HG02973 (cell line): ENCODE measurements at regions not wholly inside any gene's neighbourhood (a gene's known extent, or its start where the extent isn't known, plus 50 kb on each side); places are given as distances from the start of the nearest gene placed in this dataset.

Source experiments
- ATAC-seq: cut with Tn5 transposase; IDR thresholded peaks from one replicate; pipeline ENCODE4 v1.9.1; 2021; ENCODE audit warnings: moderate library complexity; ENCODE audit not compliant: unreplicated experiment

DNA sequence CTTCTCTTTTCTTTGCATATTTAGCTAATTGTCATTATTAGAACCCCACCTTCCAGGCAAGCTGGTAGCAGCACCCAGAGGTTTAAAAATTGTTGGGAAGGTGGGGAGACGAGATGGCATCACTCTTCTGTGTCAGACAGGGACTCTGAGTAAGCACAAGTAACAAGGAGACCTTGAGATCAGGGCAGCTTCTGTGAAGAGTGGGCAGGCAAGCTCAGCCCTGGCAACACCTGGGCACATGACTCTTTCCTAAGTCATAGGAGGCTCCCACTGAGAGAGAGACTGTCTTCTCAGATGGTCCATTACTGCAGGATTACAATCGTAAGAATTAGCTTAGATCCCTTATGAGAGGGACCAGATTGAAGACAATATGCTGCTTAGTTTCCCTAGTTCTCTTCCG lies 183.5 kb downstream of the BRINP2 start:
- ATAC-seq: no peak

DNA sequence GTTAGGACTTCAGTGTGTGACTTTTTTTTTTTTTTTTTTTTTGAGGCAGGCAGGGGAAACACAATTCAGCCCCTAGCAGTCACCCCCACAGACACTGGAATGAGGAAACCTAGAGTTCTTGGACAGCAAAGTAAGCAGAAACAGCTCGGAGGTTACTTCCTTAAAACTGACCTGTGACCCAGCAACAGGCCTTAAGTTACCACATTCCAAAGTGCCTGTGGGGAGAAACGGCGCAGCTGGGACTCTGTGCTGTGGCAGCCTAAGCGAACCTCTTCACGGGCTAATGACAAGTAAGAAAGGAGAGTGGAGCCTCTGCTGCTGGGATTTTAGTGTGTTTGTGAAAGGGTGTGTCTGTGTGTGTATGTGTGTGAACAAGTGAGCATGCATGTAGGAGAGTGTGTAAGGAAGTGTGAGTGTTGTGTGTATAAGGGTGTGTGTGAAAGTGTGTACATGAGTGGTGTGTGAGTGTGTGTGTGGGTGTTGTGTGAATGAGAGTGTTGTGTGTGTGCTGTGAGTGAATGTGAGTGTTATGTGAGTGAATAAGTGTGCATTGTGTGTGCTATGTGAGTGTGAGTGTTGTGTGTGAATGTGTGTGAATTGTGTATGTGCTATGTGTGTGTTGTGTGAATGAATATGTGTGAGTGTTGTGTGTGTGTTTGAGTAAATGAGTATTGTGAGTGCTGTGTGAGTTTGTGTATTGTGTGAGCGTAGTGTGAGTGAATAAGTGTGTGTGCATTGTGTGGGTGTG lies 180.8 kb downstream of the BRINP2 start:
- ATAC-seq: no peak

DNA sequence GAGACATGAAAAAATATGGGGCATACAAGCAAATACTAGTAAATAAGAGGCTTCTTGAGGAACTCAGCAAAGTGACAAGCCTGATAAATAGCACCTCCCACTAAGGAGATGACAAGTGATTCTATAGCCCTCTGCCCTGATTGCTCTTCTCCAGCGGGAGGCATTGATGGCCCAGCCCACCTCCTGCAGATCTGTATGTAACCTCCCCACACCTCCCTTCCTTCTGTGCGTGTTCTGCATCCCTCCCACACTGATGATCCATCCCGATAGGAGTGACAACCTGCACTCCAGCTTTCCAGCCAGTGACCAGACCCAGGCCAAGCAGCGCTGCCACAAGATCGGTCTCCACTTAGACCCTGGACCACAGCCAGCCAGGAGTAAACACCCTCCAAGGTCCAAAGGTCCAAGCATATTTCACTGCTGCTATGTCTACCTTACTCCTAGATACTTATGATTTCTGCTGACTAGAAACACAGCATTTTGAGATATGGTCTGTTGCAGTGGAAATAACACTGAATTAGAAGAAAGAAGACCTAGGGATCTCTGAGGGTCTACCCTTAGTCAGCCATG lies 176.1 kb downstream of the BRINP2 start:
- no peak for ATAC-seq

DNA sequence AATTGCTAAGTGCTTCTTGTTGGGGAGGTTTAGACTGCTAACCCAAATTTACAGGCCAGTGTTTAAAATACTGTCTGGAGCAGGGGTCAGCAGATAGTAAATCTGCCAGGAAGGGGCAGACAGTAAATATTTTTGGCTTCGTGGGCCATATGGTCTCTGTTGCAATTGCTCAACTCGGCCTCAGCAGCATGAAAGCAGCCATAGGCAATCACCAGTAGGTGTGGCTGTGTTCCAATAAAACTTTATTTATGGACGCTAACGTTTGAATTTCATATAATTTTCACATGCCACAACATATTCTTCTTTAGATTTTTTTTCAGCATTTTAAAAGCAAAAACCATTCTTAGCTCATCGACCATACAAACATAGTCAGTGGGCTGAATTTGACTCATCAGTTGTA lies 172.7 kb downstream of the BRINP2 start:
- ATAC-seq: no peak

DNA sequence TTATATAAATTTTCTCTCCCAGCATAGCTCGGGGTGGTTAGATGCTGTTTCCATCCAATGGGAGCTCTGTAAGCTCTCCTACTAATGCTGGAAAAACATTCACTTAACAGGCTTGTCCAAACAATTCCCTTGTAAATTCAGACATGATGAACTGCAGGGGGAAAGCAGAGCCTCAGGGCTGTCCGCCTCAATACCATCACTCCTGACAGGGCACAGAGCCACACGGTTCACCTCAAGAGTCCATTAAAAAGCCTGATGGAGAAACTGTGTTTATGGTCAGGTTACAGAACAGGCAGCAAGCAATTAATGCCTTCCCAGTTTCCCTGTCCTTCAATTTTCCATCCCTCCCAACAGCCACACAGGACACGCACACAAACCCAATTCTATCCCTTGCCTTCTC lies 171.0 kb downstream of the BRINP2 start:
- ATAC-seq: no peak

DNA sequence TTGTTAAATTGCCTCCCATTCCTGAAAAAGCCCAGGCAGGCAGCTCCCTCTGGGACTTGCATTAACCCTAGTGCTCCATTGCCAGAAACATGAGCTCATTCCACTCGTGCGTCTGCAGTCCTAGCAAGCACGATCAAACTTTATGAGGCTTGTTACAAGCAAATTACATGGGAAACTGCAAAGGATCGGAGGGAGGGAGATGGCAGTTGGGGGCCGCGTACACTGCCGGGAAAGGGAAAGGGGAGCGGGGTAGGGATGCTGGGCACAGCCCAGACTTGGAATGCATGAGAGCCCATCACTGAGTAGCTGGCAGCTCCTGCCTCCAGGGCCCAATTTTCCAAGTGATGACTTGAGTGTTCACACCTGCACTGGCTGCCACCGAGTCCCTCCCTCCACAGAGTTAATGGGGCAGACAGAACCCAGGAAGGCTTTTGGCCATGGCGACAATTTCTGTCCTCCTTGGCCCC lies 169.9 kb downstream of the BRINP2 start:
- no peak for ATAC-seq

DNA sequence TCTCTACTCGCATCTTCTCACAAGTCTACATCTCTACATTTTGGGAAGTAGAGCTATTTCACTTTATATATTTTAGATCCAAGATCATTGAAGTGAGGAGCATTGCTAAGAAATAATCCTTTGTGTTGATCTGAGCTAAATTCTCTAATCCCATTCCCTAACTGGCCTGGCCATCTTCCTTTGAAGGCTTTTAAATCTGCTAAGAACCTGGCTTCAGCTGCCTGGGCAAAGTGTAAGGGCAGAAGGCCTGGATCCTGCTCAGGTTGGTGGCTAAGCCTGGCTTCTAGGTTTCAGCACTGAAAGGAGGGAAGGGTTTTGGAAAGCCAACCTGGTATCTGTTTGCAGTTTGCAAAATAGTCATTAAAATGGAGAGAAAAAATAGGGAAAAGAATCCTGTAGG lies 167.6 kb downstream of the BRINP2 start:
- no peak for ATAC-seq

DNA sequence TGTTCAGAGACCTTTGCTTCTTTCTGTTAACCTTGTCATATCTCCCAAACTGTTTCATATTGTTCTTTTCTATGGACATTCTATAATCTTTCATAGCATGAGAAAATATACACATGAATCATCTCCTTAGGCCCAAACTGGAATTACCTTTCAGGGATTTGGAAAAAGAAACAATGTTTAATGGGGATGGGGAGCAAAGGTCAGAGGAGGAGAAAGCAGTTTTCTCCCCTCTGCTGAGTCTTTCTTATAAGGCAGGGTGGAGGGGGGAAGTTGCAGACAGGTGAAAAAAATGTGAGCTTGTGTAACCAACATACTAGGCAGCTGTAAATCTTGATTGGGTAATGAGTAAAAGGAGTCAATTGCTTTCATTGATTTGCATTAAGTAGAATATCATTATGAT lies 164.1 kb downstream of the BRINP2 start:
- no peak for ATAC-seq

DNA sequence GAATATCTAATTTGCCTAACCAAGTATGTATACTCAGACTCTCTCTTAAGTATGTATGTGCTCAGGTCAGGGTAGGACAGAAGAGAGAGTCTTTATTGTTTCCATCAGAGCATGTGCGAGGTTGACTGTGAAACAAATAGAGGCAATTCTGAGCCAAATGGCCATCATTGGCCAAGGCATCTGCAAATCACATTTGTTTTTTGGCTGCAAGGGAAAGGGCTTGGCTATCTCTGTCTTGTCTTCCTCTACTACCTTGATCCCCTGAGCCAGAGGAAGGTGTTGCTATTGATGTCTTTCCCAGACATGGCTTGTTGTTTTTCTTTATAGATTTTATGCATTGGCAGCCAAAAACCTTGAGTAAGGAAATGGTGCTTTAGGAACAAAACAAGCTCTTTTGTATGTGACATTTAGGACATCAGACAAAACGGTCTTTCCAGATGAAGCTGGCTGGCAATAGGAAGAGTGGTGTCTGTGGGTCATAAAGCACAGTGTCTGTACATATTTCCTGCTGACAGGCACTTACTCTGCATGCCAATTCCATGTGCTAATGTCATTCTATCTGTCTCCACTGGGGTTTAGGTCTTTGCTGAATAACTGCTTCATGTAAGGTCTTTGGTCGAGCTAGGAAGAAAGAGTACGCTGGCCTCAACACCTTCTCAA lies 163.3 kb downstream of the BRINP2 start:
- no peak for ATAC-seq
